Naive thymus-derived CD8-positive, alpha-beta T cell (primary cell): ENCODE measurements at regions not wholly inside any gene's neighbourhood (a gene's known extent, or its start where the extent isn't known, plus 50 kb on each side); places are given as distances from the start of the nearest gene placed in this dataset. TPM values are rescaled to one million over a fixed set of nuclear protein-coding genes. Genes with fewer than 3 reads are reported as not detected.

Source experiments
- microRNA-seq: library from miRNA; unstranded; fragments of <30 nt; microRNA quantifications from one replicate; pipeline ENCODE4 v1.2.0, GENCODE V29; 2022; ENCODE audit warnings: borderline microRNAs expressed

Small RNA genes in the stretch of these regions (microRNA-seq; reads per million reads assigned to microRNA genes)
- not detected for gene MIR1302-4
